ENCODE measurements at regions not wholly inside any gene's neighbourhood (a gene's known extent, or its start where the extent isn't known, plus 50 kb on each side); places are given as distances from the start of the nearest gene placed in this dataset.

- DNase-seq (ENCODE audit: low read depth, low spot score) (no peak), FAIRE-seq (no peak)
- TF ChIP-seq GATA2 (IDR thresholded peaks at IDR 0.05; ENCODE audit: insufficient read depth, insufficient read length, low read depth, low read length): no peak
- TF ChIP-seq MYC (IDR thresholded peaks at IDR 0.05; ENCODE audit: low read depth, low read length): no peak
- TF ChIP-seq JUN (IDR thresholded peaks at IDR 0.05; ENCODE audit: borderline replicate concordance, insufficient read depth, insufficient read length, low read depth): no peak
- no peak for TF ChIP-seq POLR2A (IDR thresholded peaks at IDR 0.05; ENCODE audit: low read depth, low read length)
- TF ChIP-seq, protein P1, sequence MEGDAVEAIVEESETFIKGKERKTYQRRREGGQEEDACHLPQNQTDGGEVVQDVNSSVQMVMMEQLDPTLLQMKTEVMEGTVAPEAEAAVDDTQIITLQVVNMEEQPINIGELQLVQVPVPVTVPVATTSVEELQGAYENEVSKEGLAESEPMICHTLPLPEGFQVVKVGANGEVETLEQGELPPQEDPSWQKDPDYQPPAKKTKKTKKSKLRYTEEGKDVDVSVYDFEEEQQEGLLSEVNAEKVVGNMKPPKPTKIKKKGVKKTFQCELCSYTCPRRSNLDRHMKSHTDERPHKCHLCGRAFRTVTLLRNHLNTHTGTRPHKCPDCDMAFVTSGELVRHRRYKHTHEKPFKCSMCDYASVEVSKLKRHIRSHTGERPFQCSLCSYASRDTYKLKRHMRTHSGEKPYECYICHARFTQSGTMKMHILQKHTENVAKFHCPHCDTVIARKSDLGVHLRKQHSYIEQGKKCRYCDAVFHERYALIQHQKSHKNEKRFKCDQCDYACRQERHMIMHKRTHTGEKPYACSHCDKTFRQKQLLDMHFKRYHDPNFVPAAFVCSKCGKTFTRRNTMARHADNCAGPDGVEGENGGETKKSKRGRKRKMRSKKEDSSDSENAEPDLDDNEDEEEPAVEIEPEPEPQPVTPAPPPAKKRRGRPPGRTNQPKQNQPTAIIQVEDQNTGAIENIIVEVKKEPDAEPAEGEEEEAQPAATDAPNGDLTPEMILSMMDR (IDR thresholded peaks at IDR 0.05; ENCODE audit: extremely low read depth in 1 of 2, insufficient read depth in 1 of 2, low read depth in 1 of 2, low read length in 2 of 2): no peak
- no peak for TF ChIP-seq POLR2AphosphoS5 (IDR thresholded peaks at IDR 0.05; ENCODE audit: insufficient read depth, low read depth, low read length)
- H3K9me3 ChIP-seq (replicated peaks; ENCODE audit: control insufficient read depth, insufficient read depth, low read length): peaks cover 1% of the 10 kb centered on the region
- no peak overlapping the region for H3K9ac ChIP-seq (replicated peaks; ENCODE audit: extremely low read depth, insufficient read depth, low read length)
- H2AFZ ChIP-seq (ENCODE audit: low read depth, low read length): no peak overlapping the region
- H3K36me3 ChIP-seq (ENCODE audit: control insufficient read depth in 2 of 2, extremely low read depth in 1 of 2, insufficient read depth in 2 of 2, low read length in 2 of 2): no peaks in the 10 kb centered on the region
- ChIA-PET CTCF (no interaction called here), POLR2A (no interaction called here)
- H3K4me3 ChIP-seq (replicated peaks in 1 of 3; ENCODE audit: insufficient read depth in 1 of 3, low read depth in 1 of 3, low read length in 3 of 3): no peak overlapping the region
- no peaks in the 10 kb centered on the region for H3K4me1 ChIP-seq (ENCODE audit: control insufficient read depth, extremely low read depth, insufficient read depth, low read length)
- H3K4me2 ChIP-seq (ENCODE audit: insufficient read depth, low read length): no peak overlapping the region
- no TSS peak for BruUV-seq (replicated peaks)
- no peaks in the 10 kb centered on the region for H3K9me1 ChIP-seq (replicated peaks; ENCODE audit: control insufficient read depth, extremely low read depth, insufficient read depth, low read length)
- H3K27ac ChIP-seq (ENCODE audit: insufficient read depth, low read depth, low read length): no peak overlapping the region
- H3K27me3 ChIP-seq (ENCODE audit: control insufficient read depth in 2 of 2, insufficient read depth in 2 of 2, low read length in 2 of 2): no peaks in the 10 kb centered on the region
- intact Hi-C loops (cut with micrococcal nuclease) (no loop called here), dilution Hi-C loops (cut with MboI; ENCODE audit: extremely low pct_ligation_motif_present, low sequenced_read_pairs) (no loop called here)
- no peaks in the 10 kb centered on the region for H4K20me1 ChIP-seq (replicated peaks; ENCODE audit: control insufficient read depth, extremely low read depth, insufficient read depth, low read length)
- H3K79me2 ChIP-seq (ENCODE audit: control insufficient read depth, insufficient read depth, low read length): no peaks in the 10 kb centered on the region
Observed at GRCh38 chr12:127401005-127401404, 866.0 kb upstream of the TMEM132C start.

DNA sequence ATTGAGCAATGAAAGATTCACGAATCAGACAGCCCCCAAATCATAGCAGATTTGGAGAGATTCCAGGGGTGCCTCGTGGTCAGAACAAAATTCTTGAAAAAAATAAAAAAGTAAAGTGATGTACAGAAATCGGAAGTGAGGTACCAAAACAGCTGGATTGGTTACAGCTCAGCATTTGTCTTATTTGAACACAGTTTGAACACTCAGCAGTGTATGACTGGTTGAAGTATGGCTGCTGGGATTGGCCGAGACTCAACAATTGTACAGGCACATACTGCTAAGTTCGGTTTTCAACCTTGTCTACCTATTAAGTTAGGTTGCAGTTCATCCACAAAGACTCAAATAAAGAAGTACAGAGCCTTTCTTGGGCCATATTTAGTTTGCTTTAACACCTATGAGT is 865.4 kb upstream of the TMEM132C start:
- TF ChIP-seq GATA2 (IDR thresholded peaks at IDR 0.05; ENCODE audit: insufficient read depth, insufficient read length, low read depth, low read length) (no peak), MYC (IDR thresholded peaks at IDR 0.05; ENCODE audit: low read depth, low read length) (no peak), POLR2AphosphoS5 (IDR thresholded peaks at IDR 0.05; ENCODE audit: insufficient read depth, low read depth, low read length) (no peak), POLR2A (IDR thresholded peaks at IDR 0.05; ENCODE audit: low read depth, low read length) (no peak), MAX (IDR thresholded peaks at IDR 0.05; ENCODE audit: insufficient read depth, insufficient read length) (no peak), FOS (IDR thresholded peaks at IDR 0.05; ENCODE audit: borderline replicate concordance, insufficient read depth, low read length) (no peak), JUN (IDR thresholded peaks at IDR 0.05; ENCODE audit: borderline replicate concordance, insufficient read depth, insufficient read length, low read depth) (no peak)
- TF ChIP-seq, protein P1 (IDR thresholded peaks at IDR 0.05; ENCODE audit: extremely low read depth in 1 of 2, insufficient read depth in 1 of 2, low read depth in 1 of 2, low read length in 2 of 2): no peak
- DNase-seq (ENCODE audit: low read depth, low spot score) (no peak), FAIRE-seq (no peak)
- CTCF ChIA-PET: no interaction called here
- Histone ChIP-seq H3K4me2 (ENCODE audit: insufficient read depth, low read length) (no peak overlapping the region), H3K9me3 (replicated peaks; ENCODE audit: control insufficient read depth, insufficient read depth, low read length) (peaks cover 1% of the 10 kb centered on the region), H4K20me1 (replicated peaks; ENCODE audit: control insufficient read depth, extremely low read depth, insufficient read depth, low read length) (no peaks in the 10 kb centered on the region), H3K36me3 (ENCODE audit: control insufficient read depth in 2 of 2, extremely low read depth in 1 of 2, insufficient read depth in 2 of 2, low read length in 2 of 2) (no peaks in the 10 kb centered on the region), H2AFZ (ENCODE audit: low read depth, low read length) (no peak overlapping the region), H3K4me3 (replicated peaks in 1 of 3; ENCODE audit: insufficient read depth in 1 of 3, low read depth in 1 of 3, low read length in 3 of 3) (no peak overlapping the region), H3K27ac (ENCODE audit: insufficient read depth, low read depth, low read length) (no peak overlapping the region), H3K79me2 (ENCODE audit: control insufficient read depth, insufficient read depth, low read length) (no peaks in the 10 kb centered on the region), H3K27me3 (ENCODE audit: control insufficient read depth in 2 of 2, insufficient read depth in 2 of 2, low read length in 2 of 2) (no peaks in the 10 kb centered on the region), H3K4me1 (ENCODE audit: control insufficient read depth, extremely low read depth, insufficient read depth, low read length) (no peaks in the 10 kb centered on the region), H3K9ac (replicated peaks; ENCODE audit: extremely low read depth, insufficient read depth, low read length) (no peak overlapping the region), H3K9me1 (replicated peaks; ENCODE audit: control insufficient read depth, extremely low read depth, insufficient read depth, low read length) (no peaks in the 10 kb centered on the region)
- dilution Hi-C loops (cut with MboI; ENCODE audit: extremely low pct_ligation_motif_present, low sequenced_read_pairs): no loop called here
- BruUV-seq (replicated peaks): no TSS peak
- POLR2A ChIA-PET: no interaction called here
- intact Hi-C loops (cut with micrococcal nuclease): no loop called here

All from endothelial cell of umbilical vein (primary cell).